Limb (tissue), 2 donors: ENCODE measurements at regions not wholly inside any gene's neighbourhood (a gene's known extent, or its start where the extent isn't known, plus 50 kb on each side); places are given as distances from the start of the nearest gene placed in this dataset.
"Not testable (repeated sequence)": the region's sequence is repeated elsewhere in the genome, so short reads cannot be mapped to it uniquely, and the experiment has no call there.

Experiments
- DNase-seq, 2 donors: peaks; one replicate each; pipeline ENCODE4 v3.0.0-alpha.2; 2016; ENCODE audit errors: extremely low spot score in 2 of 2

DNA sequence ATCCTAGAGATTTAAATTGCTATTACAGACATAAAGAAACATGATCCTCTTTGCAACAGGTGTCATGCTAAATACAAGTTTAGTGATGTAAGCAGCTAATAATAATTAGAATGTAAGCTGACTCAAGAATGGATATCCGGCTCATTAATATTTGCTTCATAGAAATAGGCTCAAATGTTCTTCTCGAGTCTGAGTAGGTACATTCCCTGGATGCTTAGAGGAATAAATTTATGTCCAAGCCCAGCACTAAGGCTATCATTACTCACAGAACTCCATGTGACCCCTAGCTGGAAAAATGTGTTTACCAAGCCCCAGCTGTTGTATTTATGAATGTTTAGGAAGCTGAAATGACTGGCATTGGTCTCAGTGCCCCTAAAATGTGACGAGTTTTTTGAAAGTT, 87.6 kb upstream of the TSPAN7 start:
- DNase-seq = peak in 1 of 2 donors; percentile 1

DNA sequence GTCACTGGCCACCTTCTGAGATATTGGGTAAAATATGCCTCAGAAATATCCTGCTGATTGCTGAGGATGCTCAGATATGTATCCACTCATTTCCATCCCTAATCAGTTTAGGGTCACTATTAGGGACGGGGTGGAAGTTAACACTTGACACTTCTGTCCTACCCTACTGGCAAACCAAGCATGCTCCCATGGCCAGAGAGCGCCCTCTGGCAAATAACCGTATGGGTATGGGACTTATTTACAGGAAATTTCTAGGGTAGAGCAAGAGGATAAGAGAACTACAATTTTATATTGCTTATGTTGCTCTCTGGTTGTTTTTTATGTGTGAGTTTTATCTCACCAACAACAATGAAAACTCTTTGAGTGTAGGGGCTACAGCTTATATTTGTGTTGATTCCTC, 86.8 kb upstream of the TSPAN7 start:
- DNase-seq = no peak

DNA sequence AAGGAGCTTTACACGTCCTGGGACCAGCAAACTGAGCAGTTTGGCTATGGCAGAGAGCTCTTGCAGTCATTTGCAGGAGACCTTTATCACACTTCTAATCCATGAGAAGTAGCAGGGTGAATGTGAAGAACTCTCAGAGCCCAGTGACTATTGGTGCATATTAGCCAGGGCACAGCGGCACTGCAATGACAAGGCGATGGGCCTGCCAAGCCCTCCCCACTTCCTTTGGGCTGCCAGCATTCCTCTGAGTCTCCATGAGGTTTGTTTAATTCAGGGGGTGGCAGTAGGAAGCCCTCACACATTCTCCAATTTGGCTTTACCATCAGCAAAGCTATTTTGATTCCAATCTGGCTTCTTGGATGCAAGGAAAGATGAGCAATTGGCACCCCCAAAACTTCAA, 79.2 kb upstream of the TSPAN7 start:
- no peak for DNase-seq

DNA sequence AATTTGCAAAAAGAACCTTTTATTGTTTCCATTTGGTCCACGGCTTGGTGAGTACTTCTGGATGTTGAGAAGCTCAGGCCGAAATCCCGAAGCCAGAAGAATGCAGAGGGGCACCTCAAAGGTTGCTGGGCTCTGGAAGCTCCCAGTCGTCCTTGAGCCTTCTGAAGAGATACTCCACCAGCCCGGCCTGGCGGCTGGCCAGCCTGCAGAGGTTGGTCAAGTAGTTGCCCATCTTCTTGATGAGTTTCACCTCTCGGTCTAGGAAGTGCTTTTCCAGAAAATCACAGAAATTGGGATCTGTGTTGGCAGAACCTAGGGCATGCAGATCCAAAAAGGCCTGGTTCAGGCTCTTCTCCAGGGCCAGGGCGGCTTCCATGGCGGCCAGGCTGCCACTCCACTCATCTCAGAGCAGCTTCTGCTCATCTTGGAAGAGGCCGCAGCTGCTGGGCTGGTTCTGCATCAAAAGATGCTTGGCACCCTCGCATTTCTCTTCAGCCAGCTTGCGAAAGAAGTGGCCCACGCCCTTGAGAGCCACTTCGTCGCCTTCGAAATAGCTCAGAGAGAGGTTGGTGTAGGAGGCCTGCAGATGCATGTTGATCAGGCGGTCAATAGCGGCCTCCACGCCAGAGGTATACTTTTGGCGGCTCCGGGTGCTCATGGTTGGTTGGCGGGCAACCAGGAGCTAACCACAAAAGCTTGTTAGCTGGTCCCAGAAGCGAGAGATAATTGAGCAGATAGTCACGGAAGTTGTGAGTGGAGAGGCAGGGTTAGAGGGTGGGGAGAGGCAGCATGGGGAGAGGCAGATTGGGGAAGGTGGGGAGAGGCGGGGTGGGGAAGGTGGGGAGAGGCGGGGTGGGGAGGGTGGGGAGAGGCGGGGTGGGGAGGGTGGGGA, 76.5 kb upstream of the TSPAN7 start:
- DNase-seq = no peak

DNA sequence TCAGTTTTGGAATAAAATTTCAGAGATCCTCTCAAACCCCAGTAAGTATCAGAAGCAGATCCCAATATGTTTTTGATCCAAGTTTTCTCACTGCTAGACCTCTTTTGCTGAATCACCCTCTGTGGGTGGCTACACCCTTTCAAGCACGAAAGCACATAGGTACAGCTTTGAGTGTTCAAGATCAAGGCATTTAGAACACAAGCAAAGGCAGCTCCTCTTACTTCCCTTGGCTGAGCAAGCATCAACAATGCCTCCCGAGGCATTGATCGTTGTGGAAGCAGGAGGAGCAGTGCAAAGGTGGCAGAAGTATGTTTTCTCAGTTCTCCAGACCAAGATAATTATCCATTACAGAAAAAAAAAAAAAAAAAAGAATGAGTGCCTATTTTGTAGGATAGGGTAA, 72.0 kb upstream of the TSPAN7 start:
- DNase-seq = no peak

DNA sequence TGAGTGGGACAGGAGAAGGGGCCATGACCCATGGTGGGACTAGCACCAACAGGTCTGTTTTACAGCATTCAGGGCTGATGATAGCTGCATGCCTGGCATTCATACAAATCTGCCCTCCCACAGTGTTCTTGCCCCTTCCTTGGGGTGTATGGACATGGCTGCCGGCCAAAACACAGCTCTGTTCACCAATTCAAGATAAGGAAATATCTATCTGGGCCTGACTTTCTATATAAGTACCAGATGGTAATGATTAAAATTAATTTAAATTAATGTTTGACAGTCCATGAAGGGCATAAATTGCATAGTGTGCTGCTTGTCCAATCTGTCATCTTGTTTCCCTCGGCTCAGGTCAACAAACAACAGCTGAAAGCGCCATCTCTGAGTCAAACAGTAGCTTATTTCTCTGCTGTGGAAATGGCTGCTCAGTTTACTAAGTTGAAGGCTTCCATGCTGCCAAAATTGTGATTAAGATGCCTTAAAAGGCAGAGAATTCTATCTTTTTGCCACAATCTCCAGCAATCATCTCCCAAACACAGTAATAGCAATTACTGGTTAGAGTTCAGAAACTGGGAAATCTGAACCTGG, 67.0 kb upstream of the TSPAN7 start:
- no peak for DNase-seq

DNA sequence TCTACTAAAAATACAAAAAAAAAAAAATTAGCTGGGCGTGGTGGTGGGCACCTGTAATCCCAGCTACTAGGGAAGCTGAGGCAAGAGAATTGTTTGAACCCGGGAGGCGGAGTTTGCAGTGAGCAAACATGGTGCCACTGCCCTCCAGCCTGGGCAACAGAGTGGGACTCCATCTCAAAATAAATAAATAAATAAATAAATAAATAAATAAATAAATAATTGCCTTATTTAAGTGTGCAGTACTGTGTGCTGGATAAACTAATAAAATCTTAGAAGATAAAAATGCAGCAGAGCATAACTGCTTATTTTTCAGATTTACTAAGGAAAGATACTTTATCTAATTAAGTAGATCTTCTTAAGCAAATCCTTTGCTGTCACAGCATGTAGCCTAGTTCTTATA, 61.7 kb upstream of the TSPAN7 start:
- DNase-seq = not testable (repeated sequence)

DNA sequence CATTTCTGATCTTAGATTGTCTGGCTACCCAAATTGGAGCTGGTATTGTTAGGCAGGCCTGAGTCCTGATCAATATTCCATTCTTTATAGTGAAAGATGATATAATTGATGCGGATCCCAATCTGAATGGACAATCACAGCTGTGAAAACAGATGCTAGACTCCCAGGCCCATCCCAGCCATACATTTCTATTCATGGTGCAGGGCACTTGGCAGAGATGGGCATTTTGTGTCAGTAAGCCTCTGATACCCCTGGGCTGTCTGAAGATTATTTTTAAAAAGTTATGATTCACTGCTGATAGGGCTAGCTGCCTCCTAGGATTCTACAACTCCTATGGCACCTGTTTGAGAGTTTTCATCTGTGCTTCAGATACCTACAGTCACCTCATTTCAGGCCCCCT, 61.2 kb upstream of the TSPAN7 start:
- no peak for DNase-seq

DNA sequence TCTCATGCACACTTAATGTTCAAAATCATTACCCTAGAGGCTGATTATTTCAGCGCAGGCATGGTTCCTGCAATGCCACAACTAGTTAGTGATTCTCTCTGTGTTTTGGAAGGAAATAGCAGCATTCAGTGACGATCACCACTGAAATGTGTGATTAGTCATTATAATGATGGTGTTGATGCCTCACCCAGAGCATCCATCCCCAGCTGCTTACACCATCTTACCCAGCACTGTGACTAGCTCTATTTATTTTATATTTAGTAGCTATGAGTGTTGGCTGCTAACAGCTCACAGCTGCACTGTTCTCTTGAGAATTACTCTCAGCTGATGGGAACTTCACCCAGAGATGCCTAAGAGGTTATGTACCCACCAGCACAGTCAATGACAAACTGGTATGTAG, 60.5 kb upstream of the TSPAN7 start:
- no peak for DNase-seq

DNA sequence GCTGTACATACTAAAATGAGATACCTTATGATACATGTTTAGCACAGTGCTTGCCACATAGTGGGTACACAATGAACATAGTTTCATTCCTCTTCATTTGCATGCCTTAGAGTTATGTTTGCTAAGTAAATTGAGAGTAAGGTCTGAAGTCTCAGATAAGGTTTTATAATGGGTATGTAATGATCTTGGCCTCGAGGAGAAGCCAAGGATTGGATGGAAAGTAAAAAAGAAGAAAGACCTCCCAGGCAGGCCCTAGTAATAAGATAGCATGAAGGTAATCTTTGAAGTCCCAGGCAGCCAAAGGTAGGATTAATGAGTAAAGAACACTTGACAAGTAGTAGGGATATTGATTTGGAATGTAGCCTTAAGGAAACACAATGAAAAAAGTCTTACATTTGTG, 55.8 kb upstream of the TSPAN7 start:
- no peak for DNase-seq
